HEK293 (cell line): ENCODE measurements at regions not wholly inside any gene's neighbourhood (a gene's known extent, or its start where the extent isn't known, plus 50 kb on each side); places are given as distances from the start of the nearest gene placed in this dataset.

Experiments
- CTCF ChIA-PET: fragments of 350-600 bp; formaldehyde crosslinking; extraction: SDS; loops from one replicate; lab custom pipeline; 2021; ENCODE audit warnings: antibody characterized with exemption; lab: Yijun Ruan, JAX
- POLR2A ChIA-PET: fragments of 300-600 bp; formaldehyde crosslinking; extraction: SDS; loops from one replicate; lab custom pipeline; 2020; ENCODE audit warnings: antibody characterized with exemption, inconsistent platforms; lab: Yijun Ruan, JAX
- H3K27ac ChIP-seq: fragments of 200-500 bp; sonication (Bioruptor generic); 2 replicates; pipeline ENCODE4 v1.5.1; 2014; ENCODE audit warnings: low read depth, low read length, control low read depth, inconsistent platforms; ENCODE audit errors: extremely low read depth
- H3K36me3 ChIP-seq, 2 experiments: fragments of 200-500 bp in 1 of 2; sonication (Bioruptor generic) in 1 of 2; 1 replicate in 1 of 2; 2 replicates in 1 of 2; pipeline ENCODE4 v1.5.1; 2014 to 2017; ENCODE audit warnings: inconsistent platforms in 2 of 2, low read length in 2 of 2; ENCODE audit not compliant: control insufficient read depth in 2 of 2, insufficient read depth in 1 of 2
- H3K4me1 ChIP-seq: fragments of 200-500 bp; sonication (Bioruptor generic); 2 replicates; pipeline ENCODE4 v1.5.1; 2014; ENCODE audit warnings: mild to moderate bottlenecking, low read length, inconsistent platforms; ENCODE audit not compliant: control insufficient read depth, insufficient read depth
- H3K4me3 ChIP-seq: 2 replicates; pipeline ENCODE4 v1.5.1; 2011; ENCODE audit warnings: low read depth, mild to moderate bottlenecking, control low read depth, low read length, moderate library complexity
- H3K9me3 ChIP-seq: fragments of 200-500 bp; sonication (Bioruptor generic); 2 replicates; pipeline ENCODE4 v1.5.1; 2014; ENCODE audit warnings: low read depth, low read length, inconsistent platforms; ENCODE audit not compliant: control insufficient read depth, insufficient read depth
- ATF2 ChIP-seq: fragments of 450-650 bp; formaldehyde crosslinking; IDR thresholded peaks from 2 replicates; pipeline ENCODE4 v1.5.1; 2016; ENCODE audit warnings: missing biosample characterization, missing genetic modification characterization, low read depth
- BCL11A ChIP-seq: fragments of 450-650 bp; formaldehyde crosslinking; IDR thresholded peaks from 2 replicates; pipeline ENCODE4 v1.5.1; 2016; ENCODE audit warnings: low read depth, missing biosample characterization, missing genetic modification characterization
- CTCF ChIP-seq: fragments of 450-650 bp; formaldehyde crosslinking; IDR thresholded peaks from 2 replicates; pipeline ENCODE4 v1.5.1; 2016; ENCODE audit warnings: missing biosample characterization, missing genetic modification characterization
- EGR2 ChIP-seq: fragments of 450-650 bp; formaldehyde crosslinking; IDR thresholded peaks from 2 replicates; pipeline ENCODE4 v1.5.1; 2016; ENCODE audit warnings: low read depth, missing biosample characterization, missing genetic modification characterization
- GLIS1 ChIP-seq: fragments of 450-650 bp; formaldehyde crosslinking; IDR thresholded peaks from 2 replicates; pipeline ENCODE4 v1.5.1; 2016; ENCODE audit warnings: missing biosample characterization, missing genetic modification characterization
- MZF1 ChIP-seq: fragments of 450-650 bp; formaldehyde crosslinking; IDR thresholded peaks from 2 replicates; pipeline ENCODE4 v1.5.1; 2017; ENCODE audit warnings: missing biosample characterization, missing genetic modification characterization, borderline replicate concordance
- ZFHX2 ChIP-seq: fragments of 450-650 bp; formaldehyde crosslinking; conservative IDR thresholded peaks from 2 replicates; pipeline ENCODE4 v1.5.1; 2016; ENCODE audit warnings: missing biosample characterization, missing genetic modification characterization
- ZNF10 ChIP-seq: fragments of 450-650 bp; formaldehyde crosslinking; IDR thresholded peaks from 2 replicates; pipeline ENCODE4 v1.5.1; 2017; ENCODE audit warnings: missing biosample characterization, missing genetic modification characterization
- ZNF366 ChIP-seq: fragments of 450-650 bp; formaldehyde crosslinking; conservative IDR thresholded peaks from 2 replicates; pipeline ENCODE4 v1.5.1; 2016; ENCODE audit warnings: missing biosample characterization, missing genetic modification characterization
- ZNF404 ChIP-seq: fragments of 450-650 bp; formaldehyde crosslinking; IDR thresholded peaks from 2 replicates; pipeline ENCODE4 v1.5.1; 2017; ENCODE audit warnings: missing biosample characterization, missing genetic modification characterization
- ZNF473 ChIP-seq: fragments of 450-650 bp; formaldehyde crosslinking; IDR thresholded peaks from 2 replicates; pipeline ENCODE4 v1.5.1; 2017; ENCODE audit warnings: missing biosample characterization, missing genetic modification characterization
- ZNF48 ChIP-seq: fragments of 450-650 bp; formaldehyde crosslinking; IDR thresholded peaks from 2 replicates; pipeline ENCODE4 v1.5.1; 2016; ENCODE audit warnings: missing biosample characterization, missing genetic modification characterization
- ZNF501 ChIP-seq: fragments of 450-650 bp; formaldehyde crosslinking; IDR thresholded peaks from 2 replicates; pipeline ENCODE4 v1.5.1; 2016; ENCODE audit warnings: missing biosample characterization, missing genetic modification characterization
- ZNF610 ChIP-seq: fragments of 450-650 bp; formaldehyde crosslinking; IDR thresholded peaks from 2 replicates; pipeline ENCODE4 v1.5.1; 2016; ENCODE audit warnings: missing biosample characterization, missing genetic modification characterization, borderline replicate concordance
- ZNF626 ChIP-seq: fragments of 450-650 bp; sonication (Bioruptor Pico); formaldehyde crosslinking; IDR thresholded peaks from 2 replicates; pipeline ENCODE4 v1.5.1; 2018; ENCODE audit warnings: missing biosample characterization, missing genetic modification characterization, inconsistent platforms
- ZNF639 ChIP-seq: fragments of 450-650 bp; formaldehyde crosslinking; IDR thresholded peaks from 2 replicates; pipeline ENCODE4 v1.5.1; 2016; ENCODE audit warnings: missing biosample characterization, missing genetic modification characterization
- ZNF645 ChIP-seq: fragments of 450-650 bp; formaldehyde crosslinking; IDR thresholded peaks from 2 replicates; pipeline ENCODE4; 2016; ENCODE audit warnings: missing biosample characterization, missing genetic modification characterization
- ZNF660 ChIP-seq: fragments of 450-650 bp; IDR thresholded peaks from 2 replicates; pipeline ENCODE4 v1.5.1; 2018; ENCODE audit warnings: missing biosample characterization, mild to moderate bottlenecking, missing genetic modification characterization
- ZNF76 ChIP-seq: fragments of 450-650 bp; formaldehyde crosslinking; IDR thresholded peaks from 2 replicates; pipeline ENCODE4; 2016; ENCODE audit warnings: low read depth, missing biosample characterization, missing genetic modification characterization, borderline replicate concordance
- ZNF791 ChIP-seq: fragments of 450-650 bp; formaldehyde crosslinking; IDR thresholded peaks from 2 replicates; pipeline ENCODE4 v1.5.1; 2016; ENCODE audit warnings: missing biosample characterization, missing genetic modification characterization
- ZNF843 ChIP-seq: fragments of 450-650 bp; formaldehyde crosslinking; IDR thresholded peaks from 2 replicates; pipeline ENCODE4 v1.5.1; 2016; ENCODE audit warnings: missing biosample characterization, missing genetic modification characterization
- ZSCAN18 ChIP-seq: fragments of 450-650 bp; formaldehyde crosslinking; IDR thresholded peaks from 2 replicates; pipeline ENCODE4 v1.5.1; 2016; ENCODE audit warnings: missing biosample characterization, missing genetic modification characterization
- ZXDB ChIP-seq: fragments of 450-650 bp; formaldehyde crosslinking; IDR thresholded peaks from 2 replicates; pipeline ENCODE4 v1.5.1; 2016; ENCODE audit warnings: missing biosample characterization, missing genetic modification characterization

GRCh38 chr5:88606173-88606572 lies 276.8 kb downstream of the MEF2C start:
- H3K27ac ChIP-seq: no peak overlapping the region
- TF ChIP-seq EGR2 (tag by site-specific recombination): no peak
- no peak for TF ChIP-seq BCL11A (tag by site-specific recombination)
- TF ChIP-seq ZNF639 (tag by site-specific recombination): no peak
- no peak for TF ChIP-seq ZNF76 (tag by site-specific recombination)
- no peak for TF ChIP-seq ZNF10 (tag by site-specific recombination)
- no peak for TF ChIP-seq GLIS1 (tag by site-specific recombination)
- no peak for TF ChIP-seq MZF1 (tag by site-specific recombination)
- TF ChIP-seq ZNF626 (tag by site-specific recombination): no peak
- no peak for TF ChIP-seq ZFHX2 (tag by site-specific recombination)
- no peak for TF ChIP-seq ZNF404 (tag by site-specific recombination)
- TF ChIP-seq ZNF610: no peak
- TF ChIP-seq ZNF660 (tag by site-specific recombination): no peak
- TF ChIP-seq ZNF48: no peak
- no peak for TF ChIP-seq ZXDB
- no peak for TF ChIP-seq ZNF366 (tag by site-specific recombination)
- TF ChIP-seq ZNF645 (tag by site-specific recombination): no peak
- TF ChIP-seq ATF2 (tag by site-specific recombination): no peak
- no peak for TF ChIP-seq ZNF843 (tag by site-specific recombination)
- TF ChIP-seq ZSCAN18 (tag by site-specific recombination): no peak
- TF ChIP-seq ZNF791 (tag by site-specific recombination): no peak
- TF ChIP-seq, all 188 proteins: peak for 0
- Histone ChIP-seq H3K9me3 (no peaks in the 10 kb centered on the region), H3K4me3 (no peak overlapping the region), H3K36me3 (no peaks in the 10 kb centered on the region), H3K4me1 (no peaks in the 10 kb centered on the region)
- POLR2A ChIA-PET: no interaction called here
- CTCF ChIA-PET: no interaction called here

- POLR2A ChIA-PET: no interaction called here
- no peak for TF ChIP-seq ZNF473 (tag by site-specific recombination)
- peak; percentile 28; the same call in 1 of the 2 replicates for TF ChIP-seq CTCF (tag by site-specific recombination)
- TF ChIP-seq ZNF501 (tag by site-specific recombination): no peak
- TF ChIP-seq, all 188 proteins: peak for 1
- CTCF ChIA-PET: interaction anchor here (0.6 to 1.1 kb wide), 6 partner anchors 10 to 1205 kb away, joined by 3 to 4 read pairs (median 4); no protein-coding TSS in a partner anchor
Observed at GRCh38 chr5:88602584-88602983, 280.4 kb downstream of the MEF2C start.

More at GRCh38 chr5:88602584-88602983, 280.4 kb downstream of the MEF2C start:
- Histone ChIP-seq H3K27ac (no peak overlapping the region), H3K4me3 (no peak overlapping the region), H3K36me3 (no peaks in the 10 kb centered on the region), H3K9me3 (no peaks in the 10 kb centered on the region), H3K4me1 (no peaks in the 10 kb centered on the region)
